SK-N-SH treated with all-trans-retinoic acid at 6 μM for 48 hours (cell line): ENCODE measurements at regions not wholly inside any gene's neighbourhood (a gene's known extent, or its start where the extent isn't known, plus 50 kb on each side); places are given as distances from the start of the nearest gene placed in this dataset.
"Not testable (repeated sequence)": the region's sequence is repeated elsewhere in the genome, so short reads cannot be mapped to it uniquely, and the experiment has no call there.

Source experiments
- ATAC-seq: fragments of 200-7000 bp; cut with Tn5 transposase; 3 replicates; pipeline ENCODE4 v1.9.1; 2020; ENCODE audit warnings: mild to moderate bottlenecking, moderate library complexity
- ARNTL ChIP-seq: fragments of 450-650 bp; formaldehyde crosslinking; IDR thresholded peaks from 2 replicates; pipeline ENCODE4 v1.5.0; 2020; ENCODE audit warnings: low read depth, mild to moderate bottlenecking, moderate library complexity, borderline replicate concordance
- BACH2 ChIP-seq: fragments of 250-450 bp; sonication (Bioruptor Pico); IDR thresholded peaks from 2 replicates; pipeline ENCODE4 v1.9.0; 2021; ENCODE audit warnings: mild to moderate bottlenecking, borderline replicate concordance
- ESRRG ChIP-seq: fragments of 250-450 bp; sonication (Bioruptor Pico); IDR thresholded peaks from 2 replicates; pipeline ENCODE4 v1.6.1; 2021; ENCODE audit warnings: mild to moderate bottlenecking
- GLIS3 ChIP-seq: fragments of 250-450 bp; sonication (Bioruptor Pico); IDR thresholded peaks from 2 replicates; pipeline ENCODE4 v1.5.0; 2020; ENCODE audit warnings: mild to moderate bottlenecking, moderate library complexity
- OSR1 ChIP-seq: fragments of 250-450 bp; sonication (Bioruptor Pico); IDR thresholded peaks from 2 replicates; pipeline ENCODE4 v1.8.0; 2022; ENCODE audit warnings: moderate library complexity, mild to moderate bottlenecking, inconsistent platforms
- RARB ChIP-seq: fragments of 250-450 bp; sonication (Bioruptor Pico); IDR thresholded peaks from 2 replicates; pipeline ENCODE4 v1.8.0; 2021; ENCODE audit warnings: mild to moderate bottlenecking, moderate library complexity
- SNAI2 ChIP-seq: fragments of 250-450 bp; sonication (Bioruptor Pico); IDR thresholded peaks from 2 replicates; pipeline ENCODE4 v1.5.0; 2020; ENCODE audit warnings: mild to moderate bottlenecking, moderate library complexity
- TCF4 ChIP-seq: fragments of 250-450 bp; sonication (Bioruptor Pico); IDR thresholded peaks from 2 replicates; pipeline ENCODE4 v1.8.0; 2021; ENCODE audit warnings: mild to moderate bottlenecking, moderate library complexity, borderline replicate concordance
- TOX ChIP-seq: fragments of 250-450 bp; sonication (Bioruptor Pico); IDR thresholded peaks from 2 replicates; pipeline ENCODE4 v1.8.0; 2021; ENCODE audit warnings: mild to moderate bottlenecking, moderate library complexity, borderline replicate concordance
- TSHZ2 ChIP-seq: fragments of 250-450 bp; sonication (Bioruptor Pico); IDR thresholded peaks from 2 replicates; pipeline ENCODE4 v1.5.0; 2020; ENCODE audit warnings: mild to moderate bottlenecking, moderate library complexity
- ZC3H10 ChIP-seq: fragments of 250-450 bp; sonication (Bioruptor Pico); IDR thresholded peaks from 2 replicates; pipeline ENCODE4 v1.5.1; 2021; ENCODE audit warnings: mild to moderate bottlenecking, moderate library complexity
- ZFP30 ChIP-seq: fragments of 450-650 bp; formaldehyde crosslinking; IDR thresholded peaks from 2 replicates; pipeline ENCODE4 v1.5.0; 2022; ENCODE audit warnings: mild to moderate bottlenecking, moderate library complexity
- ZNF565 ChIP-seq: fragments of 450-650 bp; formaldehyde crosslinking; conservative IDR thresholded peaks from 2 replicates; pipeline ENCODE4 v1.5.0; 2020; ENCODE audit warnings: low read depth, mild to moderate bottlenecking, moderate library complexity
- ZNF70 ChIP-seq: fragments of 450-650 bp; formaldehyde crosslinking; IDR thresholded peaks from 2 replicates; pipeline ENCODE4 v1.5.0; 2020; ENCODE audit warnings: mild to moderate bottlenecking, moderate library complexity
- ZNF8 ChIP-seq: fragments of 450-650 bp; formaldehyde crosslinking; IDR thresholded peaks from 2 replicates; pipeline ENCODE4 v1.5.0; 2020; ENCODE audit warnings: mild to moderate bottlenecking, moderate library complexity
- TF ChIP-seq, protein P1 (sequence below): fragments of 250-450 bp; sonication (Bioruptor Pico); IDR thresholded peaks from 2 replicates; pipeline ENCODE4 v1.8.0; 2021; ENCODE audit warnings: low read depth, mild to moderate bottlenecking, moderate library complexity, borderline replicate concordance
- TF ChIP-seq, protein P2 (sequence below): fragments of 250-450 bp; sonication (Bioruptor Pico); IDR thresholded peaks from 2 replicates; pipeline ENCODE4 v1.5.1; 2021; ENCODE audit warnings: mild to moderate bottlenecking, moderate library complexity

- ATAC-seq = no peak
- no peak for TF ChIP-seq ZNF70 (CRISPR knock-in tag)
- no peak for TF ChIP-seq TSHZ2
- no peak for TF ChIP-seq ZNF565 (CRISPR knock-in tag)
- TF ChIP-seq OSR1 (CRISPR knock-in tag) = no peak
- no peak for TF ChIP-seq ZNF8 (CRISPR knock-in tag)
- TF ChIP-seq ZFP30 (CRISPR knock-in tag) = no peak
- TF ChIP-seq ZC3H10 (CRISPR knock-in tag) = no peak
- TF ChIP-seq, protein P1, sequence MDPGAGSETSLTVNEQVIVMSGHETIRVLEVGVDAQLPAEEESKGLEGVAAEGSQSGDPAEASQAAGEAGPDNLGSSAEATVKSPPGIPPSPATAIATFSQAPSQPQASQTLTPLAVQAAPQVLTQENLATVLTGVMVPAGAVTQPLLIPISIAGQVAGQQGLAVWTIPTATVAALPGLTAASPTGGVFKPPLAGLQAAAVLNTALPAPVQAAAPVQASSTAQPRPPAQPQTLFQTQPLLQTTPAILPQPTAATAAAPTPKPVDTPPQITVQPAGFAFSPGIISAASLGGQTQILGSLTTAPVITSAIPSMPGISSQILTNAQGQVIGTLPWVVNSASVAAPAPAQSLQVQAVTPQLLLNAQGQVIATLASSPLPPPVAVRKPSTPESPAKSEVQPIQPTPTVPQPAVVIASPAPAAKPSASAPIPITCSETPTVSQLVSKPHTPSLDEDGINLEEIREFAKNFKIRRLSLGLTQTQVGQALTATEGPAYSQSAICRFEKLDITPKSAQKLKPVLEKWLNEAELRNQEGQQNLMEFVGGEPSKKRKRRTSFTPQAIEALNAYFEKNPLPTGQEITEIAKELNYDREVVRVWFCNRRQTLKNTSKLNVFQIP (CRISPR knock-in tag) = no peak
Measured at GRCh38 chr3:8325306-8325705, 176.3 kb upstream of the LMCD1 start.

GRCh38 chr3:8325833-8326232 lies 175.8 kb upstream of the LMCD1 start:
- not testable (repeated sequence) for ATAC-seq

GRCh38 chr3:8327739-8328138 lies 173.9 kb upstream of the LMCD1 start:
- no peak for ATAC-seq
- peak; percentile 12; the same call in 1 of the 2 replicates for TF ChIP-seq TCF4 (CRISPR knock-in tag)
- no peak for TF ChIP-seq BACH2 (CRISPR knock-in tag)
- no peak for TF ChIP-seq ESRRG (CRISPR knock-in tag)
- TF ChIP-seq, protein P2, sequence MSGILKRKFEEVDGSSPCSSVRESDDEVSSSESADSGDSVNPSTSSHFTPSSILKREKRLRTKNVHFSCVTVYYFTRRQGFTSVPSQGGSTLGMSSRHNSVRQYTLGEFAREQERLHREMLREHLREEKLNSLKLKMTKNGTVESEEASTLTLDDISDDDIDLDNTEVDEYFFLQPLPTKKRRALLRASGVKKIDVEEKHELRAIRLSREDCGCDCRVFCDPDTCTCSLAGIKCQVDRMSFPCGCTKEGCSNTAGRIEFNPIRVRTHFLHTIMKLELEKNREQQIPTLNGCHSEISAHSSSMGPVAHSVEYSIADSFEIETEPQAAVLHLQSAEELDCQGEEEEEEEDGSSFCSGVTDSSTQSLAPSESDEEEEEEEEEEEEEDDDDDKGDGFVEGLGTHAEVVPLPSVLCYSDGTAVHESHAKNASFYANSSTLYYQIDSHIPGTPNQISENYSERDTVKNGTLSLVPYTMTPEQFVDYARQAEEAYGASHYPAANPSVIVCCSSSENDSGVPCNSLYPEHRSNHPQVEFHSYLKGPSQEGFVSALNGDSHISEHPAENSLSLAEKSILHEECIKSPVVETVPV = no peak
- no peak for TF ChIP-seq RARB (CRISPR knock-in tag)

GRCh38 chr3:8328967-8329366 lies 172.7 kb upstream of the LMCD1 start:
- no peak for ATAC-seq

More at GRCh38 chr3:8328967-8329366, 172.7 kb upstream of the LMCD1 start:
- TF ChIP-seq GLIS3 (CRISPR knock-in tag) (no peak), SNAI2 (CRISPR knock-in tag) (no peak), ZFP30 (CRISPR knock-in tag) (no peak), TOX (CRISPR knock-in tag) (no peak), ARNTL (CRISPR knock-in tag) (no peak), TSHZ2 (peak; percentile 39; the same call in 1 of the 2 replicates), TCF4 (CRISPR knock-in tag) (peak; percentile 63; the same call in 1 of the 2 replicates)
